ENCODE measurements at regions not wholly inside any gene's neighbourhood (a gene's known extent, or its start where the extent isn't known, plus 50 kb on each side); places are given as distances from the start of the nearest gene placed in this dataset.

DNA sequence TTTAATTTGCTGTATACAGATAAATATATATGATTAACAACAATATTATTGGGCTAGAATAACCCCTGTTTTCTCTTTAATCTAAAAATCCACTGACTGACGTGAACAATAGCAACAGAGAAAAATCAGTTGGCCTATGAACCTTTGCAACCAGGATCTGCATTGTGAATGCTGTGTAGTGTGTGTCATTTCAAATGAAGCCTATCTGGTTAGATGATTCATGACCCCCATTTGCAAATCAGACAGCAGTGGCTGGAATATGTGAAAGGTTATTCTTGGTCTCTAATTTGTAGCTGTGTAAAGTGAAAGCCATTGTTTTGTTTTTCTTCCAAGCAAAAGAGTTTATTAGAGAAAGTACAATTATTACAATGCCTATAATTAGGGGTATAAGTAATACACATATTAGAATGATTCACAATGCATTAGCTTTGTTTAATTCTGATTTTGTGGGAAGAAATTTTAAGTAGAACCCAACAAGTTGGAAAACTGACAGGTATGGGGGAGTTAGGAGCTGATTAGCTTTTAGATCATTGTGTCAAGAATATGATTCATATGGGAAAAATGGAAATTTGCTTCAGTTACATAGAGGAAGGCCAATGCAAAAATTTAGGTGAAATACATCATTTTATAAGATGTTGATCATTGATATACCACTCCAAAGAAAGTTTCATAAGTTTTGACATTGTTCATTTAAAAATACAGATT is 1362.2 kb upstream of the TMEFF2 start:
- no peak for DNase-seq (ENCODE audit: low read depth)

DNA sequence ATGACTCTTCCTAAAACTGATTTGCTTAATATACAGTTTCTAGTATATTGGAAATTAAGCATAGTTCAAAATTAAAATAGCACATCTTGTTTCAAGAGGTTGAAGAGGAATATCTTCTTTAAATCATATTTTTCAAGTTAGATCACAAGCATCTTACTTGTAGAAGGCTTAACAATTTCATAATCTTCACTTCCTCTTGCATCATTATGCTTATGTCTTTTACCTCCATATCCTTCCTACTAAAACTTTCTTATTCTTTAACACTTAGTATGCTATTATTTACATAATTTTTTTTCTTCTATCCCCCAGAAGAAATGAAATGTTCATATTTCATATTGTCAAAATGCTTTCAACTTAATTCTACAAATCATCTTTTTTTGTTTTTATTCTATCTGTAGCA is 1354.9 kb upstream of the TMEFF2 start:
- no peak for DNase-seq (ENCODE audit: low read depth)

DNA sequence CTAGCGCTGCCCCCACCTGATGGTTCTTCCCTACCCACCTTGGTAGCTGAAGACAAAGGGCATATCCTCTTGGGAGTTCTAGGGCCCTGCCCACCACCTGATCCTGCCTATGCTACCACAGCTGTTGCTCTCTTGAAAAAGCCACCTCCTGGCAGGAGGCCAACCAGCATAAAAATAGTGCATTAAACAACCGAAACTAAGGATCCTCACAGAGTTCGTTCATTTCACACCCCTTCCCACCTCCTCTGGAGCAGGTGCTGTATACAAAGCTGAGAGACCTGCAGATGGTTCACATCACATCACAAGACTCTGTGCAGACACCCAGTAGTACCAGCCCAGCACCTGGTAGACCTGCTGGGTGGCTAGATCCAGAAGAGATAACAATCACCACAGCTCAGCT is 1348.0 kb upstream of the TMEFF2 start:
- no peak for DNase-seq (ENCODE audit: low read depth)

DNA sequence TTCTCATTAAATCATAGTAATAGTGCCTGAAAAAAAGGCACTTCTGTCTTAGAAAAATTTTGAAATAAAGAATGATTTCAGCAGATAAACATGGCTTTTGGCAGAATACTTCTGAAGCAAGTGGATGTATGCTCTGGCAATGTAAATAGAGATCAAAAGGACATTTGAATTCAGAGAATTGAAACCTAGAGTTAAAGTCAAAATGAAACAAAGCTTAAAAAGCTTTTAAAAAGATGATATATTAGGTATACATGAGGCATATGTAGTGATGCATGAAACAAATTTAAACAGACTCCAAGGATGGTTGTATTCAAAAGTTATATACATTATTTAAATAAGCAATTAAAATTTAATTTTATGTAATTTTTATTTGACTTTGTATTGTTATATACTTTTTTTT is 1344.5 kb upstream of the TMEFF2 start:
- DNase-seq (ENCODE audit: low read depth), result no peak

DNA sequence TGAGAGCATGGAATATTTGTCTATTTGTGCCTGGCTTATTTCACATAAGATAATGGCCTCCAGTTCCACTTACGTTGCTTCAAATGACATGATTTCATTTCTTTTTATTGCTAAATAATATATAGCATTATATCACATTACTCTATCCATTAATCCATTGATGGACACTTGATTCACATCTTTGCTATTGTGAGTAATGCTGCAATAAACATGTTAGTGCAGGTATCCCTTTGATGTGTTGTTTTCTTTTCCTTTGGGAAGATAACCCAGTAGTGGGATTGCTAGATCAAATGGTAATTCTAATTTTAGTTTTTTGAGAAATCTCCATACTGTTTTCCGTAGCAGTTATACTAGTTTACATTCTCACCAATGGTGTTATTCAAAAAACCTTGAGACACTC is 1343.3 kb upstream of the TMEFF2 start:
- no peak for DNase-seq (ENCODE audit: low read depth)

DNA sequence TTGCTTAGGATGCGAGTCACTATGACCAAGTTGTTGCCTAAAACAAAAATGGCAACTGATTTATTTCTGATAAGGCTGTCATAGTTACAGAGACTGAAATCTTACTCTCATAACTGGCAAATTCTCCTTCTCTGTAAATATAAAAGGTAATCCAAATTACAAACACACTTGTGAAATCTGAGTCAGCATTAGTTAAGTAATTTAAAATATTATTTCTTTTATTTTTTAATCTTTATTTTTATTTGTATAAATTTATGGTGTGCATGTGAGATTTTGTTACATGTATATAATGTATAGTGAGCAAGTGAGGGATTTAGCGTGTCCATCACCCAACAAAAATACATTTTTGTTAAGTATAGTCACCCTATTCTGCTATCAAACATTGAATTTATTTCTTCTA is 1342.8 kb upstream of the TMEFF2 start:
- DNase-seq (ENCODE audit: low read depth), result no peak

DNA sequence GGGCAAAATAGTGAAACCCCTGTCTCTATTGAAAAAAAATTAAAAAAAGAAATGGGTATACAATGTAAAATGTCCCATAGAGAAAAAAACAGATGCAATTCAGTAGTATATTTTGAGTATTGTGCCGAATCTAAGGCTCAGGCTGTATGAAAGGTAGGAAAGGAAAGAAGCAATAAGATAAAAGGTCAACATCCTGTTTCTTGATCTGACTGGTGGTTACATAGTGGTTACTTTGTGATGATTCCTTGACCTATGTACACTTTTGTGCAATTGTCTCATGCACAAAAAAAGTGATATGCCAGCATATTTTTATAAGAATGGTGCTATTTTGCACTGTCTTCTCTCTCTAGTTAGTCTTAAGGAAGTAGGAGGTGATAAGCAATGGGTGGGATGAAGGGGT is 1333.7 kb upstream of the TMEFF2 start:
- no peak for DNase-seq (ENCODE audit: low read depth)

DNA sequence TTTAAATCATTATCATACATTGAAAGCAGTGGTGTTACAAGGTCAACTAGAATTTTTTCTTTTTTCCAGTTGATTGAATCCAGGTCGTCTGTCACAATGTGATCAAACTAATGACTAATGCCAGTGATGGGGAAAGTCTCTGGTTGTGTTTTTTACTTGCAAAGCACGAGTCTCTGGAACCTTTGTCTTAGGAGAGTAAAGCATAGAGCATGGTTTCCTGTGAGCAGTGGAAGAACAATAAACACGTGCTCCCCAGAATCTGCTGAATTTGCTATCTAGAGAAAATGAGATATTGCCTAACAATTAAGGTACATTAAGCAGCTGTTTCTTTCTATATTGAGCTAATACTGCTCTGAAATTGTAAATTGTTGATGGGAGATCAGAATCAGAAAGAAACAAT is 1332.4 kb upstream of the TMEFF2 start:
- DNase-seq (ENCODE audit: low read depth), result no peak

DNA sequence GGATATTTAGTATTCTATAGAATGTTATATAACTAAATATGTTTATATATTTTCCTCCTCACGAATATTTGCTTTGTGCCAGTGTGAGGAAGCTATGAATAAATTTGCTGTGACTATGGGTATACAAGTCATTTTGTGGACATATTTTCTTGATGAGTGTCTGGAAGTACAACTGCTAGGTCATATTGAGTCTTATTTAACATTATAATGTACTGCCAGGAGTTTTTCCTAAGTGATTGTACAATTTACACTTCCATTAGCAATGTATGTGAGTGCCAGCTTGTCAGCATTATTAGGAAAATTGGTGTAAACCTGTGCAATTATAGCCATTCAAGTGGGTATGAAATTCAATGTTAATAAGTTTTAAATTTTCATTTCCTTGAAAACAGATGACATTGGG is 1328.9 kb upstream of the TMEFF2 start:
- no peak for DNase-seq (ENCODE audit: low read depth)

DNA sequence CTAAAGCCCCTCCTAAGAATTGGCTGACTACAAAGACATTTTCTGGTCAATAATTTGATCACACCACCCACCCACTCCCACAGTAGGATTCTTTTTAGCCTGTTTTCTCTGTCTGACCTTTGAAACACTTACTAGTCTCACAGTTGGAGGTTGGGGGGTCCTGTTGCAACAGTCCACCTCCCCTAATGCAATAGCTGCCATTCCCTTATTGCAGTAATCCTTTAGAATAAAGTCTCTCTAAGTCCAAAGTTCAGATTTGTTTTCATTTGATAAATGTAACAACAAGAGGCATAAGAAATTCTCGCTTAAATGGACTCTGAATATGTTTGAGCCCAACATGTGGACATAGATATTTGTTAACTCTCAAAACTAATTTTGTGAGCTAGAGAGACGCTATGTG is 1326.8 kb upstream of the TMEFF2 start:
- no peak for DNase-seq (ENCODE audit: low read depth)

DNA sequence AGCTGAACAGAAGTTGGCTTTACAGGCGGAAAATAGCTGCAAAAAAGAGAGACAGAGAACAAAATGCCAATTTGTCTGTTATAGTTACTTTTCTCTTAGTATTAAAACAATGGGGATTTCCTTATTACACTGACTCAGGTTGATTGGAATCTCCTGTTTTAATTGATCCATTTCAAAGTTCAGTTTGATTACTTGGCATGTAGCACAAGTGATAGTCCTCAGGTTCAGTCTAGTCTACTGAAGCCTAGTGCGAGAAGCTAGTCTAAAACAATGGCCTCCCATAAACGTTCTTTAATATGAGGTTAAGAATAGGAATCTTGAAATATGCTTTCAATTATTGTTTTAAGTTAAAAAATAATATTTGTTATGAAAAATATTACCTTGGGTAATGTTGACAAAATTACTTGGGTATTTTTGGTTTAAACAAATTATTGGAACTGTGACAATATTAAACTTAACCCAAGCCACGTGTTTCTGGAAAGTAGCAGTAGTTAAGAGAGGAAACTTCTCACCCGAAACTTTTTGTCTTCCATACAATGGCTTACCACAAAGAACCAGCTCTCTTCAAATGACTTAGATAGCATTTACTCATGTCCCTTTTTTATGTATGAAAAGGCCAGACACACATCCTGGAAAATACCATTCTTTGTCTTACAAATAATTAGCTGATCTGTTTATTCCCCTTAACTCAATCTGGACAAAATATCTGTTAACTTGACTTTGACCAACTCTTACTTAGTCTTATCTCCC is 1326.2 kb upstream of the TMEFF2 start:
- DNase-seq (ENCODE audit: low read depth), result no peak

DNA sequence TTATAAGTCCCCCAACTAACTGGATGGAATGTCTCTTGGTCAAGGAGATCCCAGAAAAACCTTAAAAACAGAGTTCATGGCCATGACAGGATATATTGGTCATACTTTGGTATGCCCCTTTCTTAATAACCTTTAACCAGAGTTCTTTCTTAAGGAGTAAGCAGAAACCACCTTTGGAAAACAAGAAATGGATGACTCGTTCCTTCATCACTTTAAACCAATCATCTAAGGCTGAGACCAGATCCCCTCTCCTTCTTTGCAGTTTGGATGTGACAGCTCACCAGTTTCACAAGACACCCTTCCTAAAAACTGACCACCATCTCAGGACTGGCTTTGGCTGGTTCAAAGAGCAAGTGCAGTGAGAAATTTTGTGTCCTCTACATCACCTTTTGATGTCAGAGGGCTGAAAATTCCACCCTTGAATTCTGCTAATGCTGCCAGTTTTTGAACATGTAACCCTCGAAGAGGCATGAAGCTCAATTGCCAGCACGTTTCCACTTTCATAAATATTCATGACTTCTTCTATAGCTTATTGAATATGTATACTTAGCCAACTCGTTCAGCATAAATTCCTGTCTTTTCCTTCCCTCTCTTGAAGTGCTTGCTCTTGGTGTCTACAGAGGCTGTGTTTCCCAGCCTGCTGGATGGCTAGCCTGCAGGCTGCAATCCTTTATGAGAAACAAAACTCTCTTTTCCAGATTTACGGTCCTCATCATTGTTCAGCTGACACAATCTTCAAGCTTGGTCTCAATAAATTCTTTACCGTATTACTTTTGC is 1323.5 kb upstream of the TMEFF2 start:
- DNase-seq (ENCODE audit: low read depth), result peak; percentile 57

DNA sequence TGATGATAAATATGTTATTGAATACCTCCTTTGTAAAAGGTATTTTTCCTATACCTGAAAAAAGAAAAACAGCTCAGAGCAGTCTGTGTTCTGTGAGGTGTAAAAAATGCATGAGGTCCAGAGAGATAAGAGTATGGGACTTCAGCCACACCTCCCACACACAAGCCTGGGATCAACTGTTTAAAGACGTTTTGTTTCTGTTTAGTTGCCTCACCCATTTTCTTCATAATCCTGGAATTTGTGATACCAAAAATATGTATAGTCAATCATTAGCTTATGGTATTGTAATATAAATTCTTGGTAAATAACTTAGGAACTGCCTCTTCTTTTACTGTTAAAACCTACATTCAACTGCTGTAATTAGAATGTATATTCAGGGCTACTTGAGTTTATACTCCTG is 1322.9 kb upstream of the TMEFF2 start:
- no peak for DNase-seq (ENCODE audit: low read depth)

DNA sequence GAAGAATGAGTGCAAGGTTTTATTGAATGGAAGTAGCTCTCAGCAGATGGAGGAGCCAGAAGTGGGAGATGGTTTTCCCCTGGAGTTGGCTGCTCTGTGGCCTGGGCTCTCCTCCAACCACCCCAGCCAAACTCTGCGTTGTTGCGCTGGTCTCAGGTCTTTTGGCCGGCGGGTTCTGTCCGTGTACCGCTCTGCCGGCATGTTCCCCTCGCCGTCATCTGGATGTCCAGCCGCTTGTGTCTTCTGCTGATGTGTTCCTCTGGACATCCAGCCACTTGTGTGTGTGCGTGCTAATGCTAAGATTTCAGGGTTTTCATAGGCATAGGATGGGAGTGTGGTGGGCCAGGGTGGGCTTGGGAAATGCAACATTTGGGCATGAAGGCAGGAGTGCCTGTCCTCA is 1311.3 kb upstream of the TMEFF2 start:
- no peak for DNase-seq (ENCODE audit: low read depth)

DNA sequence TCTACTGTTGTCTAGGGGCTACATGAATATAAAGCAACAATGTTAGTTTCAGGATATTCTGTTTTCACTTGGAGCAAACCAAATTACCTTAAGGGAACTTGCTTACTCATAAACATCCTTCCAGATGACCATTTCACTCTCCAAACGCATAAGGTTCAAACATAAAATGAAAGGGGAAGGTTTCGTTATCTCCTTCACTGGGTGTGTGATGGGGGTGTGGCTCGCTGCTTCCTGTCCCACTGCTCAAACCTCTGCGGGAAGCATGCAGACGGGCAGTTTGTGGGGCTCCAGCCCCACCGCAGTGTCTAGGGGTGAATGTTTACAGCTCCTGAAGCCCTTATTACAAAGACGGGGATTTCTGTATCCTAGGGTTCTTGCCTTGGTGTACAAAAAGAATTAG is 1310.9 kb upstream of the TMEFF2 start:
- DNase-seq (ENCODE audit: low read depth), result no peak

DNA sequence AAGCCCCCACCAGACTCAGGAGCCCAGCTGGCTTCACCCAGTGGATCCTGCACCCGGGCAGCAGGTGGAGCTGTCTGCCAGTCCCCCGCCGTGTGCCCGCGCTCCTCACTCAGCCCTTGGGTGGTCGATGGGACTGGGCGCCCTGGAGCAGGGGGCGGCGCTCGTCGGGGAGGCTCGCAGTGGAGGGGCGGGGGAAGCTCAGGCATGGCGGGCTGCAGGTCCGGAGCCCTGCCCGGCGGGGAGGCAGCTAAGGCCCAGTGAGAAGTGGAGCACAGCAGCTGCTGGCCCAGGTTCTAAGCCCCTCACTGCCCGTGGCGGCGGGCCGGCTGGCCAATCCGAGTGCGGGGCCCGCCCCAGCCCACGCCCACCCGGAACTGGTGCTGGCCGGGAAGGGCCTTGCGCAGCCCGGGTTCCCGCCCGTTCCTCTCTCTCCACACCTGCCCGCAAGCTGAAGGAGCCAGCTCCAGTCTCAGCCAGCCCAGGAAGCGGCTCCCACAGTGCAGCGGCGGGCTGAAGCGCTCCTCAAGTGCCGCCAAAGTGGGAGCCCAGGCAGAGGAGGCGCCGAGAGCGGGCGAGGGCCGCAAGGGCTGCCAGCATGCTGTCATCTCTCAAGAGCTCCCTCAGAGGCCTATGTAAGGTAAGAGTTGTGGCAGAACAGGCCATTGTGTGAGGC is 1307.8 kb upstream of the TMEFF2 start:
- no peak for DNase-seq (ENCODE audit: low read depth)

DNA sequence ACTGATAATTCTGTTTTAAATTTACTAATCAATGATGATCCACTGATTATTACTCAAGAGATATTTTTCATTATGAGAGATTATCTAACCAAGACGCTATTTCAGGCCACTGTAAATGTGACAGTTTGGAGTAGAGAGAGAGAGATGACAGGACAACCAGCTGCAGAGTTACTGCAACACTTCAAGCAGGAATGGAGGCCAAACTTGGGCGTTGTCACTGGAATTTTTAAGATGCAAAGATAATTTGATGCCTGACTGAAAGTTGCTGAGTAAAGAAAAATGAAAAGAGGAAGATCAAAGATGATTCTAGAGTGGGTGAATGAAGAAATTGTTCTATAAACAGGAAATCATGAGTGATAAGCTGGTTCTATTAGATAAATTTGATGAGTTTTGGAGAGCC is 1302.1 kb upstream of the TMEFF2 start:
- no peak for DNase-seq (ENCODE audit: low read depth)

DNA sequence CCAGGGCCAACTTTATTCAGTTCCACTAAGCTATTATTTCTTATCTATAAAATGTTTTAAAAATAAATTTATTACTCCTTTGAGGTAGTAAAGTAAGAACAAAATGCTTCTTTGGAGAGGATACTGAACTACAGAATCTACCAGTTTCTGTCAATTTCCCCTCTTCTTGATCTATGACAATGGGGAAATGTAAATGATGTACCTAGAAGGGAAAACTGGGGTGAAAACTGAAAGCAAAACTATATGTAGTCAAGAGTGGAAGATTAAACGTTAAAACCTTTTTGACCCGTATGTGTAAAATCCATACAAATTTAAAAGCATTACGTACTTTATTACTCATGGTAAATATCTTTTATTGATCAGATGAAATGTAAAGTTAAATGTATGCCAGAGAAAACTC is 1287.8 kb upstream of the TMEFF2 start:
- DNase-seq (ENCODE audit: low read depth), result no peak

DNA sequence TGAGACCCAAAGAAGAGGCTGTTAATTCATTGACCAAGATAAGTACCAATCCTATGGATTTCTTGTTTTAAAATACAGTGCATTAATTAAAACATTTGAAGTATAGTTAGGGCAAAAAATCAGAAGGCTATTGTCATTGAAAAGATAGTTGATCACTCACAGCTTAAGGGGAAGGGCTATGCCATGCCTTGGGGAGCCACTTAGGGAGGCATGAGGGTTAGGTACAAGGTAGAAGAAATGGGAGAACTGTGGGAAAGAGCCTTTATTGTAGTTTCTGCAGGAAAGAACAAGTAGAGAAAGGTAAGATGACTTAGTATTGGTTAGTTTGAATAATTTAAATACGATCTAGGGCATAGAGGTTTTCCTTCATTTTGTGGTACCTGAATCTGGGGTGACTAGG is 1285.5 kb upstream of the TMEFF2 start:
- DNase-seq (ENCODE audit: low read depth), result no peak

DNA sequence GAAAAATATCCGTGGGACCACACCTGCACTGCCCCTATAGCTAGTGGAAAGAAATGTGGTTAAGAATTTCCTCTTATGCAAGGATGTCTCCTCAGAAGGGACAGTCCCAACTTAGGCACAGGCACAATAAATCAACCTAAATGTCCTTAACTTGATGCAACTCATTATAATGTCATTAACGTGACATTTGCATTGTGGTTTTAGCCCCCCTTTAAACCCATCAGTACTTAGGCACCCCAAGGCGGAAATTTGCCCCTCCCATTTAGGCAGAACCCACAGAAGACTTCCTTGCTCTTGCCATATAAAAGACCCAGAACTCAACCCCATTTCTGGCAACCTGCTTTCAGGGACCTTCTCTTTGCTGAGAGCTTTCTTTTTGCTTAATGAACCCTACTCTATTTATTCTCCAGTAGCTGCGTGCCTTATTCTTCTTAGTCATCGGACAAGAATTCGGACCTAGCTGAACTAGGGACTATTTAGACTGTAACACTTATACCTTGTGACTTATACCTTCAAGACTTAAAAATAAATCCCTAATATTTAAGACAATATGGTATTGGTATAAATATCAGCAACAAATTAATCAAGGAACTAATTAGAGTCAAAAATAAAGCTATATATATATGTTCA is 1281.6 kb upstream of the TMEFF2 start:
- no peak for DNase-seq (ENCODE audit: low read depth)

DNA sequence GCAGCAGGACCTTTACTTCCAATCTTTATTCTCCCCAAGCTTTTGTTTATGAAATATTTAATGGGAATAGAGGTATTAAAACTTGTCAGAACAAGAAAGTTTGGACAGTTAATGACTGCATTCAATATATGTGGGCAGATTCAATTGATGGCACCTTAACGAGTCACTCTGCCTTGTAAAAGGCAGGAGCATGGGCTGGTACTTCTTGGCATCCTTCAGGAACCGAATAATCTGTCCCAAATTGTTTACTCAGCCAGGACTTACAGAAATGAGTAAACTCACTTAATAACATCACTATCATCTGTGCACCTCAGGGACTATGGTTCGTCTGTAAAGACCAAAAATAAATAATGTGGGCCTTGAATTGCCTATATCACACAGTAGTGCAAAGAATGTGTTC is 1280.3 kb upstream of the TMEFF2 start:
- no peak for DNase-seq (ENCODE audit: low read depth)

DNA sequence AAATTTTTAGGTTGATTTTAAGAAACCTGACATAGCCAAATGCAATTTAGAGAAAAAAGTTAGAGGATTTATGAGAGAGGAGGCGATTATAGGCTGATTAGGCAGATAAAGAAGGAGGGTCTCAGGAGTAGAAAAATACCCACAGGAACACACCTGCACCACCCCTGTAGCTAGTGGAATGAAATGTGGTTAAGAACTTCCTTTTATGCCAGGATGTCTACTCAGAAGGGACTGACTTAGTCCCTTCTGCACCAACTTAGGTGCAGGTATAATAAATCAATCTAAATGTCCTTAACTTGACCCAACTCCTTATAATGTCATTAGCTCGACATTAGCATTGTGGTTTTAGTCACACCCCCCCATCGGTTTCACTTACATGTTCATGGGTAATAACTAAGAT is 1274.5 kb upstream of the TMEFF2 start:
- DNase-seq (ENCODE audit: low read depth), result no peak
